Skeletal muscle cell (primary cell): ENCODE measurements at regions not wholly inside any gene's neighbourhood (a gene's known extent, or its start where the extent isn't known, plus 50 kb on each side); places are given as distances from the start of the nearest gene placed in this dataset.
"Not testable (repeated sequence)": the region's sequence is repeated elsewhere in the genome, so short reads cannot be mapped to it uniquely, and the experiment has no call there.

Experiments
- DNase-seq: peaks from one replicate; pipeline ENCODE4 v3.0.0-alpha.2; 2010; ENCODE audit warnings: low read depth
- H3K4me3 ChIP-seq: 2 replicates; pipeline ENCODE4 v1.5.1; 2011; ENCODE audit warnings: low read depth, mild to moderate bottlenecking, control low read depth, low read length, moderate library complexity

GRCh38 chr9:19925674-19926503 lies 137.1 kb upstream of the SLC24A2 start:
- peak; percentile 27 for DNase-seq
- H3K4me3 ChIP-seq = peak overlapping the region; percentile 37

DNA sequence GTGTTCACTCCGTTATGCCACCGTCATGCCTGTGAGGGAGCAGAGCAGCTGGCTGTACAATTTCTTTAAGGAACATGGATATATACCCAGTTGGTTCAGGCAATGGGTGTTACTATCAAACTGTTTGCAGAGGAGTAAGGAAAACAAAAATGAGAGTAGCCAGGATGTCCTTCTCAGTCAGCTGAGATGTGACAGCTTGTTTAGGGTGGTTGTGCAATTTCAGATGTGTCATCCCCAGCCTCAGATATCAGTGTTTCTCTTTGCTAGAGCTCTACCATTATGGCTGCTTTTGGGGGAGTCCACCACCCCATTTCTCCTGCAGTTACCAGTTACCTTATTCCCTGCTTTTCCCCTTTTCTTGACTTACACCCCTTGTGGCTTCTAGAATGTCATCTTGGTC lies 135.2 kb upstream of the SLC24A2 start:
- no peak overlapping the region for H3K4me3 ChIP-seq
- DNase-seq = no peak

DNA sequence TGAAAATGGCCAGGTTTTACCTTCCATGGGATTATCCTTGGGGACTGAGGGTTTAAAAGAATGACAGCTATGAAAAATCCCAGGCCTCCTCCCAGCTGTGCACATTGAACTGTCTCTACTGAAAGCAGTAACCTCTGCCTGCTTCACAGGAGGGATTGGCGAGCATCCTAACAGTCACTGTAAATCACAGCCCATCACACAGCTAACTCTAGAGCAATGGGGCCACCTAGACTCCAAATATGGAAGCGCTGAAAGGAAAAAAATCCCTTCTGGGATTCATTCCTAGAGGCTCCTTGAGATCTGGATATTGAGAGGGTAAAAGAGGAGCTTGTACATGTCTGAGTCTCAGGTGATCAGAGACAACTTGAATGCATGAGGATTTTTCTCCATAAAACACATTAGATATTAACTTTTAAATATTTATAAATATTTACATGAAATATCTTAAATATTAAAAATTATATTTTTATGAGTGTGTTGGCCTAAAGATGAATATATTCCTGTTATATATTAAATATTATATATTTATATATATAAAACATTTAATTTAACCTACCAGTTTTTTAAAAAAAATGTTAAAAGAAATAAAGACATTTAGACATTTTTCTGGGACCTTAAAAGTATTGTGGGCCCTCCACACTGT lies 133.8 kb upstream of the SLC24A2 start:
- DNase-seq = peak; percentile 44
- no peak overlapping the region for H3K4me3 ChIP-seq

DNA sequence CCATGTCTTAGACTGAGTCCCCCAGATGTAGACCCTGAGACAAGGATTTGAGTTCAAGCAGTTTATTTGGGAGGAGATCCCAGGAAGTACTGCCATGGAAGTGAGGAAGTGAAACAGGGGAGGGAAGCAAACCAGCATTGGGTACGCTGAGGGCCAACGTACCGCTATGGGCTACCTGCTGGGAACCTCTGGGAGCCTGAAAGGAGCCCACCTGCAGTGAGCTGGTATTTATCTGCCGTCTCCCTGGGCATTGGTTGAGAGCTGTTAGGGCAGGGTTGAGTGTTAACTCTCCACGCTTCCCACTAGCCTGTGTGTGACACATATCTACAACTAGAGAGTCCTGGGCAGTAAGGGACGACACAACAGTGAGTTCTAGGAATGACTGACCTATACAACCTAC lies 131.6 kb upstream of the SLC24A2 start:
- H3K4me3 ChIP-seq = no peak overlapping the region
- DNase-seq = no peak

DNA sequence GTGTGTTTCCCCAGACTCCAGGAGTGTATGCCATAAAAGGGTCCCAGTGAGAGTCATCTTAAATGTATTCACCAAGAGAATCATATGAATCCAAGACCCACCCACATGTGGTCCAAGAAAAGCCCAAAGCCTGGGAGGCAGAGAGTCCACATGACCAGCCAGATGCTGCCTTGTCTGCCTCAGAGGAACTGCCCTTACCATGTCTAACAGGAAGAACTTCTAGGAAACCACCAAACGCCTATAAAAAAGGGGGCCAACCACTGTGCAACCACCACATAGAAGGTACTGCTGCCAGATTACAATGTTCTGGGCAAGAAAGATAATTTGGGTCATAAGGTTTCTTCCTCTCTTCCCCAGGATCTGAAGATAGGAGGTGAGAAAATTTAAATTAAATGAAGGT lies 129.8 kb upstream of the SLC24A2 start:
- DNase-seq = no peak

DNA sequence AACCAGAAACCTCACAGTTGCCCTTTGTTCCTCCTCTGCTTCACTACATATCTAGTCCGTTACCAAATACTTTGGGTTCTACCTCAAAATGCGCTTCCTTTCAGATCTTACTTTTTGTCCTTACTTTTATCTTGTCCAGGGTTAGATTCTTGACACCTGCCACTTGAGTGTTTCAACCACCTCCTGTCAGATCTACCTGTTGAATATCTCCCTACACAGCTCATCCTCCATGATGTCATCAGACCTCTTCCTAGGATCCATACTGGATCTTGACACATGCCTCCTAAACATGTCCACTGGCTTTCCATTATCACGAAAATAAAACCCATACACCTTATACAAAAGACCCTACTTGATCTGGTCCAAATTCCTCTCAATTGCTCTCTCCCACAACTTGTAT lies 125.2 kb upstream of the SLC24A2 start:
- no peak for DNase-seq
- no peak overlapping the region for H3K4me3 ChIP-seq

More for the DNA sequence above, 129.8 kb upstream of the SLC24A2 start:
- no peak overlapping the region for H3K4me3 ChIP-seq

DNA sequence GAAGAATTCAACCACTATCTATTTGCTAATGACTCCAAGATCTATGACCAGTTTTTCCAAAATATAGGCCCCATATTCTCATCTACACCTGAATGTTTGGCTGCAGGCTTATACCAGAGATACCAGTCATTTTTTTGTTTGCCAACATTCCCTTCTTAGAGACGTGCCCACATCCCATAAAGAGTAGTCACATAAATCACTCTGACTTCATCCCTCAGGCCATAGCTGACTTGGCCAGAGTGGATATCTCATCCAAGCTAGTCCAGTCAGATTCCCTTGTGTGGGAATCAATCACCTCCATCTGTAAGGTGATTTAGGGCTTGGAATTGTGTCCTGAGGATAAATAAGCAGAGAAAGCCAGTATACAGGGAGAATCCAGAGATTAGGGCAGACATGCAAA lies 124.3 kb upstream of the SLC24A2 start:
- no peak for DNase-seq
- no peak overlapping the region for H3K4me3 ChIP-seq

DNA sequence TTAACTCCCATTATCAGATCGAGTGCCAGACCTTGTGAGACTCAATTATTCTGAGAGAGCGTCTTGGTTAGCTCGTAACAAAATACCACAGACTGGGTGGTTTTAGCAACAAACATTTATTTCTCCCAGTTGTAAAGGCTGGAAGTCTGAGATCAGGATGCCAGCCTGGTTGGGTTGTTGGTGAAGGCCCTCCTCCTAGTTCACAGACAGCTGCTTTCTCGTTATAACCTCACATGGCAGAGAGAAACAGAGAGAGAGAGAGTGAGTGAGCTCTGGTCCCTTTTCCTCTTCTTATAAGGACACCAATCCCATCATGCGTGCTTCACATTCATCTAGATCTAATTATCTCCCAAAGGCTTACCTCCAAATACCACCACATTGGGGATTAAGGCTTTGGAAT lies 114.2 kb upstream of the SLC24A2 start:
- no peak for DNase-seq

DNA sequence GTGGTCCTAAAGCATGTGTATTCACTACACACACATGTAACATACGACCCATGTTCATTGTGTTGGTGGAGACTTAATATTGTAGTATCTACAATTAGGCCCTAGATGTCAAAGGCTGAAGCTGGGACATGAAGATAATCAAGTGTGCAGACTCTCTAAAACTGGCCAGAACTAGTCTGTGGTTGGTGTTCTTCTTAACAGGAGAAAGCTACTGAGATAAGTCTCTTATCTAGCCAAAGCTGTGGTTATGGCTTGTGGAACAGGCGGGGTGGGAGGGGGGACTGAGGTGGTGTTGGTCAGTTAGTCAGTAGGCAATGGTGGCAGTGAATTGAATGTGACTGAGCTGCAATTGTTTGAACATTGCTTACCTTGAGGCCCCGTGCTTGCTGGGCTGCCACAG lies 112.7 kb upstream of the SLC24A2 start:
- DNase-seq = no peak
- H3K4me3 ChIP-seq = no peak overlapping the region

More for the DNA sequence above, 114.2 kb upstream of the SLC24A2 start:
- H3K4me3 ChIP-seq = no peak overlapping the region

- no peak for DNase-seq
These were observed 107.3 kb upstream of the SLC24A2 start for GRCh38 chr9:19896161-19896560.

GRCh38 chr9:19895578-19895977 lies 106.7 kb upstream of the SLC24A2 start:
- not testable (repeated sequence) for DNase-seq, H3K4me3 ChIP-seq

More at GRCh38 chr9:19896161-19896560, 107.3 kb upstream of the SLC24A2 start:
- no peak overlapping the region for H3K4me3 ChIP-seq

DNA sequence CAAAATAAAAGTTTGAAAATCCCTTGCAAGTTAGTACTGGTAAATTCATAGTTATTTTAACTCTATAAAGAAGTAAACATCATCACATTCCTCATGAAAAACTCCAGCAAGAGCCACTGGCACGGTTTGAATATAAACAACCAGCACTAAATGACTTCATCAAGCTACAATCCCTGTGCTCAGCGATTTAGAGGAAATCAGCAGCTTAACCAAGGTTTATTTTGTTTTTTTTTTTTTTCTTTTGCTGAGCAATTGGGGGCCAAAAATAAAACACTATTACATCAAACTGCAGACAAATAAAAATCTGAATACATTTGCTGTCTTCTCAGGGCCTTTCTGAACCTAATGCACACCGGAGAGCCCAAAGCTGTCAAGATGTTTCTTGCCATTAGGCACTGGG lies 106.2 kb upstream of the SLC24A2 start:
- H3K4me3 ChIP-seq = no peak overlapping the region
- no peak for DNase-seq

GRCh38 chr9:19885608-19886007 lies 96.8 kb upstream of the SLC24A2 start:
- no peak overlapping the region for H3K4me3 ChIP-seq
- DNase-seq = no peak

DNA sequence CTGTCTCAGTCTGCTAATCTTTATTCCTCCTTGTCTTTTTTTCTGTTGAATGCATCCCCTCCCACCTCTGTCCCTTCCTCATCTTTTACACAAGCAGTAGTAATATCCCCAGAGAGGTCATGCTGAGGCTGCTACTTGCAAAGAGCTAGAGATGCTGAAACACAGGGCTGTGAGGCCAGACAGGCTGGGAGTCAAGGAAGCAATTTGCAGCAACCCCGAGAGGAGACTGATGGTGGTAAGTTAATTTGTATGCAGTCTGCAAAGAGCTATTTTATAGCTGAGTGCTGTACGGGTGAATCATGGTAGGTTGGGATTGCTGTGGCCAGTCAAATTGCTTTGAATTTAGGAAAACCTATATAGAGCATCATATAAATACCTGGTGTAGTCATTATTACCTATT lies 90.2 kb upstream of the SLC24A2 start:
- DNase-seq = no peak
- H3K4me3 ChIP-seq = no peak overlapping the region

DNA sequence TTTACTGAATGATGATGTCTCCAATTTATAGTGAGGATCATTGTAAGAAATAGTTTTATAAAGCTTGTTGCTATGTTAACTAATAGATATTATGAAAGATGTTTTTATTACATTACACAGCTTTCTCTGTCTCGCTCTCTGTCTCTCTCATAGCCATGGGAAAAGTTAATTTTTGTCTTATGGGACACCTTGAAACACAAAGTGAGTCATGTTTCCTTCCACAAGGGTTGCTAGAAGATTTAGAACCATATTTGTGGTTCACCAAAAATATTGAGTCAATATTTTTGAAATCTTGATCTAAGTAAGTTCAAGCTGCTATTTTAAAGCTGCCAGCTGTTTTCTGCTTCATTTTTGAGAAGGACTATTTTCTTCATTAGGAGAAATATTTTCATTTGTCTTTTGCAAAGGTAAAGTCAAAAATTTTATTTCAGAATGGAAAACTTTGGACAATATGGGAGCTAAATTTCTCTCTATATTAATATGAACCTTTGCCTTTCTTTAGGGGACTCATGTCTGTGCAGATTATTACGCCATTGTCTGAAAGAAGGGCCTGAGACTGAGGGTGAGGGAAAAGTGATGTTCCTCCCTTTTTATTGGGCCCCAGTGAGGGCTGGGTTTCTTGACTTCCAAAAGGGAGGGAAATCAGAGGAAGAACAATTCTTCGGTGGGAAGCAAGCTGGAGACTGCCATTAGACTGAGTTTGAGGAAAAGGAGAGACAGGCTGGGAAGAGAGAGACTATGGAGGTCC lies 87.9 kb upstream of the SLC24A2 start:
- DNase-seq = no peak
- H3K4me3 ChIP-seq = no peak overlapping the region

- peak; percentile 11 for DNase-seq
- no peak overlapping the region for H3K4me3 ChIP-seq
These were observed 86.6 kb upstream of the SLC24A2 start for GRCh38 chr9:19875291-19875920.

- DNase-seq, H3K4me3 ChIP-seq: not testable (repeated sequence)
These were observed 84.4 kb upstream of the SLC24A2 start for GRCh38 chr9:19873188-19873587.

DNA sequence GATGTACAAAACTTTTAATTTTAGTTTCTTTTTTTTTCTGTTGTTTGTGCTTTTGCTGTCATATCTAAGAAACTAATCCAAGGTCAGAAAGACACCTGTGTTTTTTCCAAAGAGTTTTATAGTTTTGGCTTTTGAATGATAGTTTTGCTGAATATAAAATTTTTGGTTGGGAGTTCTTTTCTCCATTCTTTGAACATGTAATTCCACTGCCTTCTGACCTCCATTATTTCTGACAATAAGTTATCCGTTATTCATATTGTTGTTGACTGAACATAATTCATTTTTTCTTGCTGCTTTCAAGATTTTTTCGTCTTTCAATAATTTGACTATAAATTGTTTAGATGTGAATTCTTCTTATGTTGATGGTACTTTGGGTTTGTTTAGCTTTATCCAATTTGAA lies 82.2 kb upstream of the SLC24A2 start:
- H3K4me3 ChIP-seq = no peak overlapping the region
- DNase-seq = no peak

GRCh38 chr9:19840953-19841352 lies 52.1 kb upstream of the SLC24A2 start:
- no peak for DNase-seq
- H3K4me3 ChIP-seq = no peak overlapping the region
